ENCODE measurements at regions not wholly inside any gene's neighbourhood (a gene's known extent, or its start where the extent isn't known, plus 50 kb on each side); places are given as distances from the start of the nearest gene placed in this dataset.

GRCh38 chr7:37518266-37518665, 69.6 kb upstream of the ELMO1 start:
- no peak overlapping the region for H3K4me3 ChIP-seq (ENCODE audit: low read depth, low read length)
- no peak for TF ChIP-seq CTCF (IDR thresholded peaks at IDR 0.05; ENCODE audit: insufficient read depth, low read depth, low read length, missing control alignments)
- no peak for DNase-seq (ENCODE audit: low read depth)

- TF ChIP-seq CTCF (IDR thresholded peaks at IDR 0.05; ENCODE audit: insufficient read depth, low read depth, low read length, missing control alignments) = no peak
- no peak overlapping the region for H3K4me3 ChIP-seq (ENCODE audit: low read depth, low read length)
- no peak for DNase-seq (ENCODE audit: low read depth)
Measured at GRCh38 chr7:37524056-37524455, 75.4 kb upstream of the ELMO1 start.

- DNase-seq (ENCODE audit: low read depth) = no peak
- H3K4me3 ChIP-seq (ENCODE audit: low read depth, low read length) = no peak overlapping the region
- no peak for TF ChIP-seq CTCF (IDR thresholded peaks at IDR 0.05; ENCODE audit: insufficient read depth, low read depth, low read length, missing control alignments)
Measured at GRCh38 chr7:37524797-37525196, 76.1 kb upstream of the ELMO1 start.

GRCh38 chr7:37526623-37527022, 78.0 kb upstream of the ELMO1 start:
- TF ChIP-seq CTCF (IDR thresholded peaks at IDR 0.05; ENCODE audit: insufficient read depth, low read depth, low read length, missing control alignments) = no peak
- no peak for DNase-seq (ENCODE audit: low read depth)
- H3K4me3 ChIP-seq (ENCODE audit: low read depth, low read length) = no peak overlapping the region

- no peak overlapping the region for H3K4me3 ChIP-seq (ENCODE audit: low read depth, low read length)
- no peak for DNase-seq (ENCODE audit: low read depth)
- no peak for TF ChIP-seq CTCF (IDR thresholded peaks at IDR 0.05; ENCODE audit: insufficient read depth, low read depth, low read length, missing control alignments)
Measured at GRCh38 chr7:37527109-37527508, 78.4 kb upstream of the ELMO1 start.

DNA sequence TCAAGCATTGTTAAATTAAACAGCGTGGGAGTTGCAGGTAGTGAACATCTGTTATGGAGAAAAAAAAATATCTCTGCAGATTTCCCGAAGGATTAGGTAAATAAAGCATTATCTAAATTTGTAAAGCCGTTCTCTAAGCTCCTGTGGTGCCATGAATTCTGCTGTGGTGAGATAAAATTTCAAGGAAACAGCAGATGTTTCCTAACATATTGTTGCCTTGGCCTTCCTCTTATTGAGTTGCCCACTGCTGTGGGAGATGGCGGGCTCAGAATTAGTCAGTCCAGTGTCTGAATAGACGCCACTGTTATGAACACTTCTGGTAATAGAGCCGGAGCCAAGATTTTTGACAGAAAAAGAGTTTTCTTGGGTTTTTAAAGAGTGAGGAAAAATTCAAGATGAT, 82.6 kb upstream of the ELMO1 start:
- H3K4me3 ChIP-seq (ENCODE audit: low read depth, low read length) = no peak overlapping the region
- no peak for DNase-seq (ENCODE audit: low read depth)
- TF ChIP-seq CTCF (IDR thresholded peaks at IDR 0.05; ENCODE audit: insufficient read depth, low read depth, low read length, missing control alignments) = no peak

DNA sequence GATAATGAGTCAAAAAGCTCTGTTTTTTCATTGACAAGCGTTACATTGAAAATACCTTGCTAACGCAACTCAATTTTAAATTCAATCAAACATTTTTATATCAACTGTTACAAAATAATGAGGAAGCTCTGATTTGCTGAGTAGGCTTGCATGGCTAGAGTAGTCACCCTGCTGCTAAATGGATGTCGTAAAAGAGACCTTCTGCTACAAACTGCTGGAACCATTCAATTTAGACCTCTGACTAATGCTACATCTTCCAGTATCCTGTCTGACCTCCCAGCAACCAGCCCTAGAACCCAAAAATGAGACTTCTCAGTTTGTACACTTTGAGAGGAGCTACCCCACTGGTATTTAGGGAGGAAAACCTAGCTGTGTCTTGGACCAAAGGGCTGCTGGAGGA, 84.0 kb upstream of the ELMO1 start:
- no peak overlapping the region for H3K4me3 ChIP-seq (ENCODE audit: low read depth, low read length)
- no peak for DNase-seq (ENCODE audit: low read depth)
- TF ChIP-seq CTCF (IDR thresholded peaks at IDR 0.05; ENCODE audit: insufficient read depth, low read depth, low read length, missing control alignments) = no peak
